NCI-H2171 treated with DMSO at 0.1 percent for 48 hours (cell line): ENCODE measurements at regions not wholly inside any gene's neighbourhood (a gene's known extent, or its start where the extent isn't known, plus 50 kb on each side); places are given as distances from the start of the nearest gene placed in this dataset.

Source experiments
- DNase-seq: peaks from one replicate; lab custom pipeline; 2025; lab: John Stamatoyannopoulos, UW

- no peak for DNase-seq
Observed at GRCh38 chr2:204012072-204012653, 75.6 kb downstream of the ICOS start.

- no peak for DNase-seq
Observed at GRCh38 chr2:204015118-204015843, 78.7 kb downstream of the ICOS start.

GRCh38 chr2:204018717-204019116 is 82.2 kb downstream of the ICOS start:
- DNase-seq: no peak

GRCh38 chr2:204019572-204020501 is 83.3 kb downstream of the ICOS start:
- DNase-seq: no peak

- DNase-seq: peak; percentile 54
Observed at GRCh38 chr2:204021290-204022081, 84.9 kb downstream of the ICOS start.

- DNase-seq: no peak
Observed at GRCh38 chr2:204022550-204022949, 86.0 kb downstream of the ICOS start.

- no peak for DNase-seq
Observed at GRCh38 chr2:204023088-204023487, 86.5 kb downstream of the ICOS start.

GRCh38 chr2:204024503-204024902 is 87.9 kb downstream of the ICOS start:
- DNase-seq: peak; percentile 67

GRCh38 chr2:204024906-204025475 is 88.4 kb downstream of the ICOS start:
- no peak for DNase-seq

GRCh38 chr2:204026294-204026693 is 89.7 kb downstream of the ICOS start:
- DNase-seq: no peak

- peak; percentile 82 for DNase-seq
Observed at GRCh38 chr2:204027091-204027490, 90.5 kb downstream of the ICOS start.

- no peak for DNase-seq
Observed at GRCh38 chr2:204030322-204030721, 93.8 kb downstream of the ICOS start.

GRCh38 chr2:204031056-204031455 is 94.5 kb downstream of the ICOS start:
- no peak for DNase-seq

- DNase-seq: no peak
Observed at GRCh38 chr2:204032301-204032700, 95.7 kb downstream of the ICOS start.

GRCh38 chr2:204033611-204034495 is 97.3 kb downstream of the ICOS start:
- DNase-seq: no peak

GRCh38 chr2:204036706-204037105 is 100.1 kb downstream of the ICOS start:
- no peak for DNase-seq

GRCh38 chr2:204037286-204037685 is 100.7 kb downstream of the ICOS start:
- DNase-seq: no peak

- DNase-seq: no peak
Observed at GRCh38 chr2:204039298-204039838, 102.8 kb downstream of the ICOS start.

- DNase-seq: no peak
Observed at GRCh38 chr2:204040016-204040415, 103.5 kb downstream of the ICOS start.

- DNase-seq: no peak
Observed at GRCh38 chr2:204042401-204042800, 105.8 kb downstream of the ICOS start.
